HG03378 (cell line): ENCODE measurements at regions not wholly inside any gene's neighbourhood (a gene's known extent, or its start where the extent isn't known, plus 50 kb on each side); places are given as distances from the start of the nearest gene placed in this dataset.
A peak's percentile ranks its signal among the peaks of the same experiment; 100 is the strongest.

Experiments
- ATAC-seq: cut with Tn5 transposase; IDR thresholded peaks from one replicate; pipeline ENCODE4 v1.9.1; 2021; ENCODE audit warnings: mild to moderate bottlenecking, moderate library complexity; ENCODE audit not compliant: unreplicated experiment

GRCh38 chr3:35500641-35501350 lies 138.5 kb upstream of the ARPP21 start:
- peak; percentile 57 for ATAC-seq

DNA sequence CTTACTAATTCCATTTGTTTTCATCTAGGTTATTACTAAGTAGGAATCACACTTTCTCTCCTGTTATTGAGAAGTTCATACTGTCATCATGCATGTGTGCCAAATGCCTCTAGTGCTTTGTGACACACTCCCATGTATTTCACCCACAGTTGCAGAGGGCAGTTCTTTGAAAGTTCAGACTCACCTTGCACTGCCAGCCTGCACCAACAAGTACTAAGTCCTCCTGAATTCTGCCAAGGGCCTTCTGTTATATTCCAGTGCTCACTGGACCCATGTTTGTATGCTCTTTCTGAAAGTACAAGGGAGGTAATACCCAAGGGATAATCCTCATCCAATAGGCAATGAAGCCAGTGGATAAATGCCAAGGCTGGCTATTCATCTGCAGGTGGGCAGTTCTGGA lies 136.6 kb upstream of the ARPP21 start:
- no peak for ATAC-seq

DNA sequence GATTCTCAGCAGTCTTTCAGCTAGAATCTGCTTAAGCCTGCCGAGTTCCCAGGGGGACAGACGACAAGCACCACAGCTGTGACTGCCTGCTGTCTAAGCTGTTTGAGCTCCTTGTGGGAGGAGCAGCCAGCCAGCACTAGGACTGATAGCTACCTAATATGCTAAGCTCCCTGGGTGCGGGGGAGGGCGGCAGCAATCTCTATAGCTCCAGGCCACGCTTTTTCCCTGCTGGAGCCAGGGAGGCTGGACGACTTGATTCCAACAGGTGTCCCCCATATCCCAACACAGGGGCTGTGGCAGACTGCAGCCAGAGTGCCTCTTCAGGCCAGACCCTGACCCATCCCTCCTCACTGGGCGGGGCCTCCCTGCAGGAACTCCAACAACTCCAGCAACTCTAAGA lies 134.1 kb upstream of the ARPP21 start:
- ATAC-seq: no peak

DNA sequence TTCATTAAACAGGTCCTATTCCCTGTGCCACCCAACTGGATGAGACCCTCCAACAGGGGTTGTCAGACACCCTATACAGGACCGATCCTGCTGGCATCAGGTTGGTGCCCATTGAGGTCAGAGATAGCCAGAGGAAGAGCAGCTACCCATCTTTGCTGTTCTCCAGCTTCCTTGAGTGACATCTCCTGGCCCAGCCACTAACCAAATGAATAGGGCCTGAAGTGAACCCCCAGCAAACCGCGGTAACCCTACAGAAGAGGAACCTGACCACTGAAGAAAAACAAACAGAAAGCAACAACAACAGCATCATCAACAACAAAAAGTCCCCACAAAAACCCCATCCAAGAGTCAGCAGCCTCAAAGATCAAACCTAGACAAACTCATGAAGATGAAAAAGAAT lies 133.6 kb upstream of the ARPP21 start:
- ATAC-seq: no peak

DNA sequence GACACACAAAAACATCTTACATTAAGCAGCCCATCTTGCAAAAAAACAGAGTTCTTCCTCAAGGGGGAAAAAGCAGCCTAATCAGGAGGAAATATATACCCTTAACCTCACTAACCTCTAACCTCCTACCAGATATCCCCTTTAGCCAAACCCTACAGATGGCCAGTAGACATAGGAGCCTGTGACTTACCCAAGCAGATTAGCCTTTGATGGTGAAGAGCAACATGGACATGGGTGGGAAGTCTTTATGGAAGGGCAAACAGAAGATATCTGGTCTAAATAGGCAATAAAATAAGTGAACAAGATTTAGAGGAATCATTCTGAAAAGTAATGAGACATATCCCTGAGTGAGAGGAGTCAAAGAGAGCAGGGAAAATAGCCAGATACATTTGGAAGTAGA lies 119.4 kb upstream of the ARPP21 start:
- ATAC-seq: no peak

- no peak for ATAC-seq
Observed at GRCh38 chr3:35521196-35521595, 118.1 kb upstream of the ARPP21 start.

DNA sequence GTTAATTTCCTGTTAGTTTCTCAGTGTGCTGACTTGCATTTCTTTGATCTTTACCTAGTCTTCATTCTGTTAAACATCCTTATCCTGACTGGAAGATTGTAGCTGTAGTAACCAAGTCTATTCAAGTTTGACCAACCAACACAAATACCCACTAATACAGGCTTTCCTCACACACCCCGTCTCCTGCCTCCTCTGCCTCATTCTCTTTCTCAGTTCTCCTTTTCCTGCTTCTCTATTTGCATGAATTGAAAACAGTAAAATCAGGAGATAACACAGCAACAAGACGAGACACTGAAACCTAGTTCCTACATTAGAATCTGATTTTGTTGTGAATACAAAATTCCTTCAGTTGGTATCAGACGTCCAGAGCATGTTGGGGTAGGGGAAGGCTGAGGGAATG lies 116.9 kb upstream of the ARPP21 start:
- no peak for ATAC-seq

GRCh38 chr3:35523074-35523473 lies 116.3 kb upstream of the ARPP21 start:
- ATAC-seq: no peak

DNA sequence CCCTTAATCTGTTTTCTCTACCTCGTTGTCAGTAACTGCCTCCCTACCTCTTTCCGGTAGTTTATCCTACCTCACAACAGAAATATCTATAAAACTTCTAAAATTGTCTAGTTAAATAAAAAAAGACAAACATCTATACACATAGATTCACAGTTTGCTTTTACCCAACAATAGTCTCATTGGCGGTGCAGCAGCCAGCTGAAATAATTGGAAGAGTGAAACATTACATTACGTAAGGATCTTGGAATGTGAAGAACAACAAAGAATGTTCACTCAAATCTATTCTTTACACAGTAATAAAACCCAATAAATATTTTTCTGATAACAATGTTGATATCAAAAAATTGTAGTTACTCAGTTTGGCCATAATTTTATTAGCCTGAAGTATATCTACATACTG lies 115.5 kb upstream of the ARPP21 start:
- ATAC-seq: no peak

GRCh38 chr3:35524856-35525255 lies 114.5 kb upstream of the ARPP21 start:
- ATAC-seq: no peak

GRCh38 chr3:35528728-35529127 lies 110.6 kb upstream of the ARPP21 start:
- no peak for ATAC-seq

GRCh38 chr3:35529337-35529736 lies 110.0 kb upstream of the ARPP21 start:
- no peak for ATAC-seq

GRCh38 chr3:35537265-35537664 lies 102.1 kb upstream of the ARPP21 start:
- ATAC-seq: no peak

DNA sequence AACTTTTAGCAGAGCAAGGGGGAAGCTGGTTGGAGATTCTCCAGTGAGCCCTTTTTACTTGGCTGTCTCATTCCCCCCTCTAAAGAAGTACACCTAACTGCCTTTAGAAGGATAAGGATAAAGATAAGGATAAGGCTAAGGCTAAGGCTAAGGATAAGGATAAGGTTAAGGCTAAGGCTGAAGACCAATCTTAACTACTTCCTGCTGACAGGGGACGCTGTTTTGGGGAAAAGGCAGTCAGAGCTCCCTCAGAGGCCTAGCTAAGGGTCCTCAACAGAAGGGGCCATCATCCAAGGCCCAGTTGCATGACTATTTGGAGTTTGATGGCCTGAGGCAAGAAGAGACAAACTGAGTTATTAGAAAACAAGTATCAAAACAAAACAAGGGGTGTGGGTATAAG lies 94.3 kb upstream of the ARPP21 start:
- no peak for ATAC-seq

DNA sequence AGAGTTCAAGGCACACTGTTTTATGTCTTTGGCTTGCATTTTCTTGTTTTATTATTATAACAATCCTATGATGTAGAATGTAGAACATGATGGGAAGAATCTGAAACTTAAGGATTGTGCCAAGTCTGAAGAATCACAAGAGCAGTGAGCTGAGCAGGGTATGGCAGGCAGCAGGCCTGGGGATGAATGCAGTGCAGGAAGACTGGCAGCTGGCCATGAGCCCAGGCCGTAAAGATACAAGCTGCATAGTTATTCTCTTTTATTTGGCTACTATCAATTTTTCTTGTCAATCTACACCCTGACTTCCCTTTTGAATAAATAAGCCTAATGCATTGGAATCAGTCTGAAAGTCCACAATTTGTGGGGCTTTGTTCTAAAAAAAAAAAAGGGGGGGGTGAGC lies 89.6 kb upstream of the ARPP21 start:
- ATAC-seq: no peak

DNA sequence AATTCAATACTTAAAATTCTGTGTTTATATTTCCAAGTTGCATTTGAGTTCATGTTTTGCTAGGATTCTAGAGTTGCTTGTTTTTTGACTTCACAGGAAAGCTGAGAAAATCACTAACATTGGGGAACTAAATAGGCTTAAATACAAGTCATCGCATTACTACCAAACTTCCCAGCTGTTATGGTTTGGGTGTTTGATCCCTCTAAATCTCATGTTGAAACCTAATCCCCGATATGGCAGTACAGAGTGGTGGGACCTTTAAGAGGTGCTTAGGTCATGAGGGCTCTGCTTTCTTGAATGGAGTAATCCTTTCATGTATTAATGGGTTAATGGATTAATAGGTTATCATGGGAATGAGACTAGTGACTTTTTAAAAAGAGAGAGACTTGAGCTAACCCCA lies 77.2 kb upstream of the ARPP21 start:
- ATAC-seq: no peak

DNA sequence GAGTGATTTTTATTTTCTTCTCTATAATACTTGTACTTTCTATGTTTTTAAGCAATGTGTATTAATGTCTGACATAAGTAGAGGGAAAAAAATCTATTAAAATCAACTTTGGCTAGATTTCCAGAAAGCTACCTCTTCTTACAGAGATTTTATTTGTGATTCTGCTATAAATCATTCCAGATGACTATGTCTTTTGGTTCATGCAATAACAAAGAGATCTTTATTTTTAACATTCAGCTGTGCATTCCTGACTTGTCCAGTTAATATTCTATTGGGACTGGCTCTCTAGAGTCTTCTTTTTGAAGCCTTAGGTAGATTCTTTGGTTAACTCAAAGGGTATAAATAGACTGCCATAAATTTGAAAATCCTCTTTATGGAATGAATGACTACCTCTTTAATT lies 74.3 kb upstream of the ARPP21 start:
- no peak for ATAC-seq
